GM19395 (cell line): ENCODE measurements at regions not wholly inside any gene's neighbourhood (a gene's known extent, or its start where the extent isn't known, plus 50 kb on each side); places are given as distances from the start of the nearest gene placed in this dataset.

Source experiments
- ATAC-seq: cut with Tn5 transposase; IDR thresholded peaks from one replicate; pipeline ENCODE4 v1.9.1; 2021; ENCODE audit warnings: mild to moderate bottlenecking, moderate library complexity; ENCODE audit not compliant: unreplicated experiment

GRCh38 chr5:6176102-6176693, 202.1 kb downstream of the MED10 start:
- no peak for ATAC-seq

- ATAC-seq = no peak
Observed at GRCh38 chr5:6175172-6175854, 203.0 kb downstream of the MED10 start.

- ATAC-seq = no peak
Observed at GRCh38 chr5:6169660-6170059, 208.7 kb downstream of the MED10 start.

GRCh38 chr5:6166698-6167394, 211.5 kb downstream of the MED10 start:
- ATAC-seq = no peak

- ATAC-seq = no peak
Observed at GRCh38 chr5:6163913-6164312, 214.4 kb downstream of the MED10 start.

- no peak for ATAC-seq
Observed at GRCh38 chr5:6162175-6162574, 216.2 kb downstream of the MED10 start.

- no peak for ATAC-seq
Observed at GRCh38 chr5:6161257-6161656, 217.1 kb downstream of the MED10 start.

- no peak for ATAC-seq
Observed at GRCh38 chr5:6159832-6160430, 218.4 kb downstream of the MED10 start.

- ATAC-seq = no peak
Observed at GRCh38 chr5:6158974-6159831, 219.1 kb downstream of the MED10 start.

- ATAC-seq = no peak
Observed at GRCh38 chr5:6154216-6154615, 224.1 kb downstream of the MED10 start.

GRCh38 chr5:6146271-6146670, 232.1 kb downstream of the MED10 start:
- no peak for ATAC-seq

- ATAC-seq = no peak
Observed at GRCh38 chr5:6145616-6146237, 232.6 kb downstream of the MED10 start.

GRCh38 chr5:6143523-6143922, 234.8 kb downstream of the MED10 start:
- no peak for ATAC-seq

GRCh38 chr5:6142353-6142752, 236.0 kb downstream of the MED10 start:
- no peak for ATAC-seq

- no peak for ATAC-seq
Observed at GRCh38 chr5:6140219-6140618, 238.1 kb downstream of the MED10 start.

- no peak for ATAC-seq
Observed at GRCh38 chr5:6135977-6136376, 242.4 kb downstream of the MED10 start.

- ATAC-seq = no peak
Observed at GRCh38 chr5:6134281-6134680, 244.1 kb downstream of the MED10 start.

- ATAC-seq = no peak
Observed at GRCh38 chr5:6125781-6126180, 252.6 kb downstream of the MED10 start.

- ATAC-seq = no peak
Observed at GRCh38 chr5:6118691-6119090, 259.7 kb downstream of the MED10 start.

- no peak for ATAC-seq
Observed at GRCh38 chr5:6117212-6117611, 261.1 kb downstream of the MED10 start.
